Stimulated activated CD8-positive, alpha-beta memory T cell treated with anti-CD3 and anti-CD28 coated beads, Interleukin-12 subunit alpha, Interleukin-12 subunit beta, amount 100 ng/mL, for 4 hours (primary cell): ENCODE measurements at regions not wholly inside any gene's neighbourhood (a gene's known extent, or its start where the extent isn't known, plus 50 kb on each side); places are given as distances from the start of the nearest gene placed in this dataset.

ENCODE experiments used
- DNase-seq: peaks from one replicate; pipeline ENCODE4 v3.0.0-alpha.2; 2020; ENCODE audit warnings: low read depth

DNA sequence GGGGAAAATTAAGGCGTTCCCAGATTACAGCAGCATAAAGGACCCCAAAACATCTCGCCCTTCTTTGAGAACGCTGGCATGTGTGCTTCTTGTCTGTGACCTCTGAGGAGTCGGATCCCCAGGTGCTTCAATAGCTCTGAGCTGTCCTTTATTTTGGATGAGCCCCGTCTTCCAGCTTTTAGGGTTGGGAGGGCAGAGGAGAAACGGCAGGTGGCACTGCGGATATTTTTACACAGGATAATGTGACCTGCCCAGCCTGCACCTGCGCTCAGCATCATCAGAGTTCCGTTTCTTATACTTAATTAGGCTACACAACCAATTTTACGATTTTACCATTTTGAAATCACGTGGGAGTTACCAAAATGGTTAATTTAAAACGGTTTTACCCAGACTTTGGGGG is 147.7 kb upstream of the RPS6KA2 start:
- DNase-seq: no peak

- no peak for DNase-seq
Measured at GRCh38 chr6:166774292-166774691, 147.2 kb upstream of the RPS6KA2 start.

DNA sequence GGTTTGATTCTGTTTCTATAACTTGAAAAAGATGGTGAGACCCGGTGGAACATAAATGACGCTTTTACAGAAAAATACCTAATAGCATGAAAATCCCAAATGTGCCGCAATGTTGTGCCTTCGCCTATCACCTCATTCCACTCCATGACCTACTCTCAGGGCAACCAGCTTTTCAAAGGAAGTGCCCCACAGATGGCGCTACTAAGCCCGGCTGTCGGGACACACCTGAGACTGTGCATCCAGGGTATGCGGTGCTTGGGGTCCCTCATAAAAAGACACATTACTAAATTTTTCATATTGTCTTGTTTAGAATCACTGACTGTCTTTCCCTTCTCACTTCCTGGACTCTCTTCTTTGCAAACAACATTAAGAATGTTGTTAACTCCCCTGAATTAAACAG is 145.5 kb upstream of the RPS6KA2 start:
- no peak for DNase-seq

- DNase-seq: no peak
Measured at GRCh38 chr6:166771701-166772100, 144.7 kb upstream of the RPS6KA2 start.

GRCh38 chr6:166770216-166771116 is 143.4 kb upstream of the RPS6KA2 start:
- DNase-seq: no peak

DNA sequence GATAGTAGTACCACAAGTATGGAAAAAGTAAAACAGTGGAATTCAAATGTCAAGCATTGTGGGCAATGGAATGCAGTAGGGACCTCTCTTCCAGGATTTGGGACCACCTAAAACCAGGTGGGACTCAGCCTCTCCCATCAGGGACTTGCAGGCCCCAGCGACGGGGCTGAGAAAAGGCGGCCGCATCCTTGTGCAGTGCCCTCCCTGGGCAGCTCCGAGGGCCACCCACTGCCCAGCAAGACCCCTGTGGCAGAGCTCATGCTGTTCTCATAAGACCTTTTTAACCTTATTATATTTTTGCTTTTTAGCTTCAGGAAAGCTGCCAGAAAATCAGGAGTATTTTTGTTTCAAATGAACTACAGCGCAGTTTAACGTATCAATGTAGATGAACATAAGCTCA is 142.6 kb upstream of the RPS6KA2 start:
- DNase-seq: no peak

GRCh38 chr6:166768761-166769160 is 141.7 kb upstream of the RPS6KA2 start:
- no peak for DNase-seq

DNA sequence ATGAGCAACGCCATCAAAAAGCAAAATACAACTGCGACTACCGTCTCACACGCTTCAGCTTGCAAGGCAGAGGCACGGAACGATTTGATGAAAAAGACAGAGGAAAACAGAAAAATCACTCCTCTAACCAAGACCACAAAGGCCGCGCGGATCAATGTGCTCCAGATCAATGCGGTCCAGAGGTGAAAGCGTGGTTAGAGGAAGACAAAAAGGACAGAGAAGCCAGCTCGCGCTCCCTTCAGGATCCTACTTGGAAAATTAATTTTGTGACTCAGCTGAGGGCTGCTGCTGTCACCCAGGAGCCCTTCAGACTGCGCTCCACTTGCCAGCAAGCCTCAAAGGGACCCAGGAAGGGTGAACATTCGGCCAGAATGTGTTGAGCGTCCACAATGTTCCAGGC is 140.2 kb upstream of the RPS6KA2 start:
- DNase-seq: no peak

- no peak for DNase-seq
Measured at GRCh38 chr6:166766769-166767168, 139.7 kb upstream of the RPS6KA2 start.

DNA sequence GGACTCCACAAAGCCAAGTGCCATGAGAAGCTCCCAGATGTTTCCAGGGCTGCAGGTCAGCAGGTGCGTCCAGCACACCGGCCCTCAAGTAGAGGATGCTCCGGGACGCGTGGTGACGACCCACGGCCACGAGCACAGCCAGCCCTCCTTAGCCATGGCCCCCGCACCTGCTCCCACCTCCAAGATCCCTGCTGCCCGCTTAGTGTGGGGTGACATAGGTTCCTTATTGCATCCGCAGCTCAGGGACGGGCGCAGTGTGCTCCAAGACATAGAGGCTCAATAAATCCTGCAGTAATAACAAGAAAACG is 138.1 kb upstream of the RPS6KA2 start:
- DNase-seq: no peak

DNA sequence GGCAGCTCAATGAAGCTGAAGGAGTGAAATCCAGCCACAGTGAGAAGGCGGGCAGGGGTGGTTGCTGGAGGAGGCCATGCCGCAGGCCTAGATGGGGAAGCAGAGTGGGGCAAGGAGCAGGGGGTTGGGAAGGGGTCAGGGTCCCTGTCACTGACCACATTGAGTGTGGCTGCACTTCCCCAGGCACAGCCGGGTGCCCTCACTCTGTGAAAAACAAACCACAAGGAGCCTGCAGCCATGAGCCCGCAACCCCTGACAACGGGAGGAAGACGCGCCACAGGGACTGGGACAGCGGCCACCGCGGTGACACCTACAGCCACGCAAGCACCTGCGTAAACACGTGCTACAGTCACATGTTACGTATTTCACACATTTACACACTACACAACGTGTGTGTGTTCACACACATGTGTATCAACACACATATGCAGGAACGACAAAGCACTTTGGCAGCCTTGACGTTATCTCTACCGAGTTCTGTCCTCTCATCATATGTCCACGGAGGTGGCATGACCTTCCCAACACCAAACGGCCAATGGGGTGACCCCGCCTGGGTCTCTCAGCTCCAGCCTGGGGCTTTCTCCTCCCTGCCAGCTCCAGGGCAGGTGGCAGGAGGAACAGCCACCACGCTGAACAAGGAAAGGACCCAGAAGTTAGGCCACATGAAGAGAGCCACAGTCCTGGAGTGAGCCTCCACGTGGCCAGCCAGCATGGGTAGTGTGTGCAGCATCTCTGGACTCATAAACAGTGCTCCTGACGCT is 137.6 kb upstream of the RPS6KA2 start:
- no peak for DNase-seq

- DNase-seq: no peak
Measured at GRCh38 chr6:166763606-166764472, 136.8 kb upstream of the RPS6KA2 start.

- DNase-seq: no peak
Measured at GRCh38 chr6:166761801-166762200, 134.8 kb upstream of the RPS6KA2 start.

GRCh38 chr6:166760288-166760687 is 133.2 kb upstream of the RPS6KA2 start:
- DNase-seq: no peak

GRCh38 chr6:166758136-166758704 is 131.2 kb upstream of the RPS6KA2 start:
- no peak for DNase-seq

- no peak for DNase-seq
Measured at GRCh38 chr6:166757232-166758135, 130.4 kb upstream of the RPS6KA2 start.

DNA sequence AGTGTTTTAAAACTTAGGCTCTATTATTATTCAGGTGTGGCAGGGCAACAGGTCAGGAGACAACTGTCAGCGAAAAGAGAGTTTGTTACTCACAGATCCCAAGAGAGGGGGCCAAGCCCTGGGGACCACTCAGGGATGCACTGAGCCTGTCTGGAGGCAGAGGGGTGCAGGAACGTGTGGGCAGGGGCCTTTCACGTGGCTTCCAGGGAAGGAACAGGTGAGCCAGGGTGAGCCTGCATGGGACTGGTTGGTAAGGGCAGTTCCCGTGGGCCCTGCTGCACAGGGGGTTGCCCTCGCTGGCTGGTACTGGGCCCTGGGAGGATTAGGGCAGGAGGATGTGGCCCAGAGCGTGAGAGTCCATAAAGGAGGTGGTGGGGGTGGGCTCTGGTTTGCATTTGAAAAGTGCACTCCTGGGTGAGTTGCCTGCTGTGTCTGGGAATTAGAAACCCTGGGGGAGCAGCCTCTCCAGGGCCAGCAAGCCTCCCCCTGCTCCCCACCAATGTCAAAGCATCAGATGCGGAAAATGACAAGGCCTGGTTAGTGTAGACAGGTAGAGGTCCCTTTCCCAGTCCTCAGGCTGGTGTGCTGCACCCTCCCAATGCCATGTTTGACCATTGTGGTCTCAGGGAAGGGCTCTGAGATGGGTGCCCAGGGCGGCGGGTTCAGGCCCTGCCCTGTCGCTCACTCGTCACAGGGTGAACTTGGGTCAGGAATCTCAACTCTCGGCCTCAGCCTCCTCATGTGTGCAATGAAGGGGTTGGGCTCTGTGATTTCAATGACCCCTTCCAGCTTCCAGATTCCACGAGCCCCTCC is 127.4 kb upstream of the RPS6KA2 start:
- no peak for DNase-seq

DNA sequence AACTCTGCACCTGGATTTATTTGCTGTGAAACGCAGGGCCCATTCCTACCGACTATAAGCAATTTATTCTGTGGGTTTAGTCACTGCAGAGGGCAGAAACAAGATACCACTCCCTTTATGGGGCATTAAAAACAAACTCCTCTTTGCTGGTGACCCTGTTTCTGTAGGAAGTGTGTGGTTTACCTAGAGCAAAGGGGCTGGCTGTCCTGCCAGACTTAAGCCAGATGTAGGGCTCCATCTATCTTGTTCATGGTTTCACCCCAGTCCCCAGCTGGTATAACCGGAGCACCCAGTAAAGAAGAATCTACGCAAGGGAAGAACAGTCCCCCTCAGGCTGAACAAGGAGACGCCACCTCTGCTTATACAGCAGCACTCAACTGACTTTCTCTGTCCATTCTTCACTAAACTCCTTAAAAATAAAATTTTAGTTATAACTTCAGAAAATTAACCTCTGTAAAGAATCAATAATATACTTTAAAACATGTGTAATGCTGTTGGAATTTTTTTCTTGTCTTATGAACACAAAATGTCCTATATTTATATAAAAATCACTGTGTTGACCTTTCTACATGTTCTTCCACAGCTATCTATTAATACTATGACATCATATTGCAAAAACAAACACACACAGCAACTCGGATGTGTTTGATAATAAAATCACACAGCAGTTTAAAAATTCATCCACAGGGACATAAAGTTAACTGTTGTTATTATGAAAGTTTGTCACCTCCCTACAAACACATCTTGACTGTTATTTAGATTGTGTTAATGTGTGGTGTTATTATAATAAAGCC is 126.1 kb upstream of the RPS6KA2 start:
- no peak for DNase-seq

DNA sequence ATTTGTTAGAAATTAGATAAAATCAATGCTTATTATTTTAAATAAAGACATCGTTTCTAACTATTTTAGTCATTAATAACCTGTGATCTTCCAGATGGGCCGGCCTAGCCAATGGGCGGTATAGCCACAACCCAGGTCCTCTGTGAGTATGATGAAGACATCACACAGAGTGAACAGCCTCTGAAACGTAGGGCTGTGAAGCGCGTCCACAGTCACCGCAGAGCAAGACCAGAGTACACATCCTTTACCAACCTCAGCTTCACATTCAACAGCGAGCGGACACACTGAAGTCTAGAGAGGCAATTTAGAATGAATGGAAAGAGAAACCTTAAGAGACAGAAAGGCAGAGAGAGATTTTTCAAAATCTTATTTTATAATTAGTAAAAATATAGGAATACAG is 125.0 kb upstream of the RPS6KA2 start:
- no peak for DNase-seq
